Thoracic aorta (tissue), 2 donors: ENCODE measurements at regions not wholly inside any gene's neighbourhood (a gene's known extent, or its start where the extent isn't known, plus 50 kb on each side); places are given as distances from the start of the nearest gene placed in this dataset.

ENCODE experiments used
- ATAC-seq: fragments of 150-250 bp; one replicate; pipeline ENCODE4 v1.8.0; 2017; ENCODE audit warnings: low read depth; ENCODE audit not compliant: insufficient number of reproducible peaks, low FRiP score
- DNase-seq: peaks from one replicate; pipeline ENCODE4 v3.0.0-alpha.2; 2020; ENCODE audit warnings: low spot score
- H3K27ac ChIP-seq, 2 donors: fragments of 200-600 bp; sonication (generic); 1 replicate in 1 of 2; 2 replicates in 1 of 2; pipeline ENCODE4 v1.5.1; 2016; ENCODE audit warnings: mild to moderate bottlenecking in 2 of 2, moderate library complexity in 2 of 2
- H3K27me3 ChIP-seq: fragments of 200-600 bp; sonication (generic); replicated peaks from 2 replicates; pipeline ENCODE4 v1.6.0; 2016; ENCODE audit warnings: mild to moderate bottlenecking; ENCODE audit not compliant: insufficient read depth
- H3K36me3 ChIP-seq: fragments of 200-600 bp; sonication (generic); one replicate; pipeline ENCODE4 v1.5.1; 2016
- H3K4me1 ChIP-seq, 2 donors: fragments of 200-600 bp; sonication (generic); 1 replicate in 1 of 2; 2 replicates in 1 of 2; pipeline versions ENCODE4 v1.5.1 to v1.6.0; 2016; ENCODE audit warnings: low read depth in 2 of 2, mild to moderate bottlenecking in 1 of 2; ENCODE audit not compliant: control insufficient read depth in 1 of 2
- H3K4me3 ChIP-seq: fragments of 200-600 bp; sonication (generic); 2 replicates; pipeline ENCODE4 v1.5.1; 2016; ENCODE audit warnings: mild to moderate bottlenecking
- H3K9me3 ChIP-seq: fragments of 200-600 bp; sonication (generic); 2 replicates; pipeline ENCODE4 v1.5.1; 2016
- CTCF ChIP-seq: fragments of 200-600 bp; sonication (generic); IDR thresholded peaks from one replicate; pipeline ENCODE4 v1.5.1; 2019; ENCODE audit warnings: antibody characterized with exemption

- Histone ChIP-seq H3K27me3 (no peaks in the 10 kb centered on the region), H3K27ac (no peak overlapping the region), H3K9me3 (no peaks in the 10 kb centered on the region), H3K36me3 (no peaks in the 10 kb centered on the region), H3K4me1 (no peaks in the 10 kb centered on the region), H3K4me3 (no peak overlapping the region)
- TF ChIP-seq CTCF = no peak
- ATAC-seq = no peak
- no peak for DNase-seq
These were observed 1654.1 kb downstream of the GRIK2 start for GRCh38 chr6:103047567-103047966.

DNA sequence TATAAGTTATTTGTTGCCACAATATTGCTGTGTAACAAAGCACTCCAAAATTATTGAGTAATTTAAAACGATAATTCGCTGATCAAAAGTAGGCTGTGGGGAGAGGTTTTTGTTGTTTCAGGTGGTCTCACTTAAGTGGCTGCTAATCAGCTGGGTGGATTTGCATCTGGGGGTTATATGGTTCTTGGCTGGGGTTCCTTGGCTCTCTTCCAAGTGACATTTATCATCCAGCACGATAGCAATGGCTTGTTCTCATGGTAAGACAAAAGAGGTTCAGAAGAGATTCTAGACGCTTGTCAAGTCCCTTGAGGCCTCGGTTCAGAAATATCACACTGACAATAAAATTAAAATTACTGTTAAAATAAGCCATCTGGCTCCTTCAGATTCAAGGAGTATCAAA is 1648.8 kb downstream of the GRIK2 start:
- Histone ChIP-seq H3K27ac (no peak overlapping the region), H3K4me3 (no peak overlapping the region), H3K27me3 (no peaks in the 10 kb centered on the region), H3K36me3 (no peaks in the 10 kb centered on the region), H3K4me1 (no peaks in the 10 kb centered on the region), H3K9me3 (no peaks in the 10 kb centered on the region)
- TF ChIP-seq CTCF = no peak
- DNase-seq (no peak), ATAC-seq (no peak)

GRCh38 chr6:103036846-103037245 is 1643.3 kb downstream of the GRIK2 start:
- Histone ChIP-seq H3K4me1 (no peaks in the 10 kb centered on the region), H3K27me3 (no peaks in the 10 kb centered on the region), H3K4me3 (no peak overlapping the region), H3K27ac (no peak overlapping the region), H3K36me3 (no peaks in the 10 kb centered on the region), H3K9me3 (no peaks in the 10 kb centered on the region)
- TF ChIP-seq CTCF = no peak
- no peak for ATAC-seq
- no peak for DNase-seq

DNA sequence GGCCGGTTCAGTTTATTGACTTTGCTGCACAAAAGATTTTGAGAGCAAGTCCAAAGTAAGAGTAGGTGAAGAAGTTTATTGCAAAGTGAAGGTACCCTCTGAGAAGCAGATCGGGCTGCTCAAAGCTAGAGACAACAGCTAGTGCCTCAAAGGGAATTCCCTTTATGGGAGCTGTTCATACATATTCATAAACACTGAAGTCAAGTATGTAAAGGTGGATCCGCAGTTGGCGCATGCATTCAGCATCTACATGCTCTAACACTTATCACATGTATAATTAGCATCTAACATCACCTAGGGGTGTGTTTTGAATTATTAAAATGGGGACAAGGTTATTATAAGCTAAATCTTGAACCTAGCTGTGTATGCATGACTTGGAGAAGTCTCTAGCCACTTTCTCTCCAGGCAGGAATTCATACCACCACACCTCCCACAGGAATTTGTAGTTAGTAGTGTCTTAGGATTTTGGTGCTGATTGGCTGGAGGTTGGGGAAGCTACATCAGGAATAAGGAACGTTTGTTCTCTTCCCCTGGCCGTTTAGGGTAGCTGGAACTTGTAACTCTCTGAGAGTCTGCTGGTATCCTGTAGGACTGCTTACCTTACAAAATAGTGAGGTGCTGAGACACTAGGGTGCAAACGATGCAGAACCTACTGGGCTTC is 1633.9 kb downstream of the GRIK2 start:
- DNase-seq (no peak), ATAC-seq (no peak)
- no peaks in the 10 kb centered on the region for H3K4me1 ChIP-seq
- no peaks in the 10 kb centered on the region for H3K36me3 ChIP-seq
- no peaks in the 10 kb centered on the region for H3K27me3 ChIP-seq
- no peak overlapping the region for H3K27ac ChIP-seq
- H3K9me3 ChIP-seq = no peaks in the 10 kb centered on the region
- TF ChIP-seq CTCF = no peak
- H3K4me3 ChIP-seq = no peak overlapping the region

DNA sequence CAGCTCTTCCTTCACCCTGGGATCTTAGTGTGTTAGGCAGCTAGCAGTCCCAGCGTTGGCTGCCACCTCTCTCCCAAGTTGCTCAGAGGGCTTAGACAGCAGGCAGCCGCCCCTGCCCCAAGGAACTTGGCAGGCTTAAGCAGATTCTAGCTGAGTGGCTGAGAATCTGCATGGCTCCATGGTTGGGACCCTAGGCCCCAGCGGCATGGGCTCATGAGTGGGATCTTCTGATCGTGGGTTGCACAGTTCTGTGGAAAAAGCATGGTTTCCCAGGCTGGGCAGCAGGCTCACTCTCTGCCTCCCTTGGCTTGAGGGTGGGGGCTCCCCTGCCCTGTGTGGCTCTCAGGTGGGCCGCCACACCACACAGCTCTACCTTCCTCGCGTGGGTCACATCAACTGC is 1624.9 kb downstream of the GRIK2 start:
- no peaks in the 10 kb centered on the region for H3K36me3 ChIP-seq
- H3K27ac ChIP-seq = no peak overlapping the region
- H3K27me3 ChIP-seq = no peaks in the 10 kb centered on the region
- no peak overlapping the region for H3K4me3 ChIP-seq
- ATAC-seq (no peak), DNase-seq (no peak)
- no peaks in the 10 kb centered on the region for H3K9me3 ChIP-seq
- no peak for TF ChIP-seq CTCF
- H3K4me1 ChIP-seq = no peaks in the 10 kb centered on the region
